Activated CD4-positive, alpha-beta T cell treated with anti-CD3 and anti-CD28 coated beads, Interleukin-2, amount 50 U/mL, for 24 hours (primary cell): ENCODE measurements at regions not wholly inside any gene's neighbourhood (a gene's known extent, or its start where the extent isn't known, plus 50 kb on each side); places are given as distances from the start of the nearest gene placed in this dataset.
A peak's percentile ranks its signal among the peaks of the same experiment; 100 is the strongest.

Experiments
- DNase-seq, 2 donors: peaks; one replicate each; pipeline ENCODE4 v3.0.0-alpha.2; 2020; ENCODE audit warnings: low read depth in 1 of 2, low spot score in 1 of 2

DNA sequence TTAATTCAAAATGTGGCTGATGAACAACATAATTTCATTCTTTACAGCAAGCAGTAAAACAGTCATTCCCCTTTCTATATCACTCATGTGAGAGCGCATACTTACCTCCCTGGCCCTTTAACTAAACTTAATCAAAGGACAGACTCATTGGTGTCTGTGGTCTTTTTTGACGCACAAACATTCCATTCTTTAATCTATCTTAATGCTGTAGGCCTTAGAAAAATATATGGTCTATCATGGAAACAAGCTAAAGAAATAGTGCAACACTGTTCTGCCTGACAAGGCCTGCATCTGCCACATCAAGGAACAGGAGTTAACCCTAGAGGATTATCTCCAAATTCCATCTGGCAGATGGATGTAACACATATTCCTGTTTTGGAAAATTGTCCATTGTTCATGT lies 878.1 kb downstream of the NLGN4Y start:
- no peak for DNase-seq

- DNase-seq = no peak
Observed at GRCh38 chrY:15404551-15404950, 880.2 kb downstream of the NLGN4Y start.

- DNase-seq = no peak
Observed at GRCh38 chrY:15415165-15415564, 890.8 kb downstream of the NLGN4Y start.

GRCh38 chrY:15418613-15419012 lies 894.3 kb downstream of the NLGN4Y start:
- DNase-seq = no peak

DNA sequence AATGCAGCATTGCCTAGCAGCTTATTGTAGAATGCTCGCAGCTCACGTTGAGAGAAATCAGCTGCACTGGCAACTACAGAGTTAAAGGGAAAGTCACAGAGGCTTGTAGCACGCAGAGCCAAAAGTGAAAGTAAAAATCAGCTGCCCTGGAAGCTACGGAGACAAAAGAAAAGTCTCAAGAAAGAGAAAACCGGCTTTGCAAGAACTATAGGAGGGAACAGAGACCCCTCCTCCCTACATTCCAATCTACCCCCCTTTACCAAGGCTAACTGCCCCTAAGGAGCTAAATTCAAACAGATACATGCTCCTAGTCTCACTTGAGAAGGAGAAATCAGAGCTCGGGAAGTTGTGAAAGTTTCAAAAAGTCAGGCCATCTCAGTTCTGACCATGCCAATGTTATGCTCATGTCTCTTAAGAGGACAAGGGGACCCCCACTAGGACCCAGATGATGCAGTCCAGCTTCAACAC lies 900.4 kb downstream of the NLGN4Y start:
- DNase-seq = no peak

DNA sequence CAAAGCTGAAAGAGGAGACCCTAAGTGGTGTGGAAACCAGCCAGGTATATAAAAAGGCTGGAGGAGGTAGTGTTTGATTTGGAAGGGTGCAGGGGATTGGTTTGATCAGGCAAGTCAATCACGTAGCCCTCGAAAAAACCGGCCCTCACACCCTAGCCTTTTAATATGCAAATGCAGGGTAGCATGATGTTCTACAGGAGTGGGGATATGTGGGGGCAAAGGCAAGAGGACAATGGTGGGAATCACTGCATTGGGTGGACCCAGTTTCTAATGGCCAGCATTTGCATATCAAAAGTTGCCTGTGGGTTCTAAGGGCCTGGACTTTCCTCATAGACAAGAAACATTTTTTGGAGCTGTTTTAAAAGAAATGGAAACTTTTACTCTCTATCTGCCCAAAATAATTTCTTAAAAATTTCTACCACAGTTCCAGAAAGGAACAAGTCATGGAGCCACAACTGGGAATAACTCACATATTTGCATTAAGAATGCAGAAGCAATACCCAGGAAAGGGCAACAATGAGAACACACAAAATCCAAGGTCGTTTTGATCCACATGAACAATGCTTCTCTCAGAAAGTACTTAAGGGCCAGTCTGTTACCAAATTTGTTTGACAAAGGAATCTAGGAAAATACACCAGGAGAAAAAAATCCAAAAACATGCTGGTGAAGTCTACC lies 915.8 kb downstream of the NLGN4Y start:
- DNase-seq = no peak

DNA sequence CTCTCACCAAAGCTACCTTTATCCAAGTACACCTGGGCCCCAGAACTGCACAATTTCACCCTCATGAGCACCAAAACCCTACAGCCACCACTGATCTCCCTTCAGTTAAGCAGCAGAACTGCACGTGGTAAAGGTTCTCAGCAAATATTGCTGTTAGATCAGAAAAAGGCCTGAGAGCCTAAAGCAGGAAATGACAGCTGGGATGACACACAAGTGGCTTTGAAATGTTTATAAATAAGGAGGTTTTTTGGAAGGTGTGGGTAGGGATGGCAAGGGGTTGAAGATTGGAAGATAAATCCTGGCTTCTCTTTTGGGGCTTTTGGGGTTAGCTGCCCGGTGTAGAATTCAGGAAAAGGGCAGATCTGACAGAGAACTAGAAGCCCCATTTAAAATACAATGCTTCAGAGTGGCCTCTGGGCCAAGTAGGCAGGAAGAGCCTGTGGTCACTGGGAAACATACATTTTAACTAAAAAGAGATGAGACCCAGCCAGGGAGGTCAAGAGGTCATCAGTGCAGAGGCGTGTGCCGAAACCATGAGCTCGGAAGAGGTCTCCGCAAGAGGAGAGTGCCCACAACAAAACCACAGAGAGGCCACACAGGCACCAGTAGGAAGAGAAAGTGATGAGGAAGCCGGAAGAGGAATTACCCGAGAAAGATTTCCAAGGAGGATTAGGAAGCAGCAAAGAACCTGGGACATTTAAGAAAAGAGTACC lies 916.5 kb downstream of the NLGN4Y start:
- no peak for DNase-seq

DNA sequence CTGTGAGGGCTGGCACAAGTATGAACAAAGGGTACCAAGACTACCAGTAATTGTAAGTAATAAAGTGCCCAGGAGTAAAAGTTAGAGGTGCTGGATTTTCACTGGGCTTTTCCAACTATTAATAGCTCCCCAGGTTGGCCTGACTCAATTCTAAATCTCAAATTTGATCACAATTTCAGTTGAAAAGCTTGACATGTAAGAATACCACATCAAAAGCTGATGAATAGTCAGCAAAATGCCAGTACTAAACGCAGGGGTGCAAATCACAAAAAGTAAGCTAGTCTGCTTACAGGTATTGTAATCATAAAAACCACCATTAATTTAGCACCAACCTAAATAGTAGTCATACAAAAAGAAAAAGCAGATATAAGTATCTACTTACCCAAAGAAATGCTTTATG lies 917.5 kb downstream of the NLGN4Y start:
- DNase-seq = no peak

- no peak for DNase-seq
Observed at GRCh38 chrY:15445871-15446270, 921.5 kb downstream of the NLGN4Y start.

DNA sequence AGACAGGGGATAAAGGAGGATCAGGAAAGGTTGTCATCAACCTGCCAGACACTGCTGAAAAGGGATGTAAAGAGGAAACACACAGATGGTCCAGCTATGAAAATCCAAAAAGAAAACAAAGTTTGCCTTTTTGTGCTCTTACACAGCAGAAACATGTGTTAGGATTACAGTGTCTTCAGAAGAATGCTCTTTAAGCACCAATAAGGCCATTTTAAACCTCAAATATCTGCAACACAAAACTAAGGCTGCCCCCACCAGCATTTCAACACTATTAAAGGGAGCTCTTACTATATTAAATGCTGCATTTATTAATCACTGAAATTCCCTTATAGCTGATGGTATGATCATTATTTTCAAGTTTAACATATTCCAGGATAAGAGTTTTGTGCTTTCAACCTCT lies 922.5 kb downstream of the NLGN4Y start:
- no peak for DNase-seq

- no peak for DNase-seq
Observed at GRCh38 chrY:15447959-15448358, 923.6 kb downstream of the NLGN4Y start.

GRCh38 chrY:15455133-15455937 lies 931.0 kb downstream of the NLGN4Y start:
- no peak for DNase-seq

GRCh38 chrY:15455980-15456469 lies 931.7 kb downstream of the NLGN4Y start:
- DNase-seq = peak; percentile 46 to 56

DNA sequence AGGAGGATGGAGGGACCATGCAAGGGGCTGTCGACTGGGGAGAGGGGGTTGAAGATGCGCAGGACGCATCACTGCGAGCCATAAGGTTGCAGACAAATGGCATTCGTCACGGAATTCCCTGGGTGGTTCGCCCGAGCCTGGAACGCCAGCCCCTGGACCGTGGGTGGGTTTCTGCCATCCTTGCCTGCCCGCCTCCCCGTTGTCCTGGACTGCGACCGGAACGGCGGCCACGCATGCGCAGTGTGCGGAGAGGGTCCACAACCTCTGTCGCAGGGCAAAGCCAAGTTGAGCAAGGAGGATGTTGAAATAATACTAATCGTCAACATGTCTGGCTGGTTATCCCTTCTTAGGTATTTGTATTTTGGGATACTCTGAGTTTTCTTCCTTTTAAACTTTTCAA lies 932.2 kb downstream of the NLGN4Y start:
- DNase-seq = no peak

DNA sequence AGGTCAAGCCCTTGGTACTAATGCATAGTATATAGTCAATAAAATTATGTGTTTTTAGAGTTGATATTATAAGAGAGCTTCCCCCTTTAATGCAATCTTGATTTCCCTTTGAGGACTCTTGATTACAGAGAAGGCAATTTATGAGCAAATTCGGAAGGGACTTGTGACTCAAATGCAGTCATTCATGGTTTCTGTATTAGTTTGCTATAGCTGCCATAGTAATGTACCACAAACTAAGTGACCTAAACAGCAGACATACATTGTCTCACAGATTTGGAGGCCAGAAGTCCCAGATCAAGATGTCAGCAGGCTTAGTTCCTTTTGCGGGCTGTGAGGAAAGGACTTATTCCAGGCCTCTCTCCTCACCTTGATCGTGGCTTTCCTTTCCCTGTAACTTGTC lies 933.4 kb downstream of the NLGN4Y start:
- DNase-seq = no peak

DNA sequence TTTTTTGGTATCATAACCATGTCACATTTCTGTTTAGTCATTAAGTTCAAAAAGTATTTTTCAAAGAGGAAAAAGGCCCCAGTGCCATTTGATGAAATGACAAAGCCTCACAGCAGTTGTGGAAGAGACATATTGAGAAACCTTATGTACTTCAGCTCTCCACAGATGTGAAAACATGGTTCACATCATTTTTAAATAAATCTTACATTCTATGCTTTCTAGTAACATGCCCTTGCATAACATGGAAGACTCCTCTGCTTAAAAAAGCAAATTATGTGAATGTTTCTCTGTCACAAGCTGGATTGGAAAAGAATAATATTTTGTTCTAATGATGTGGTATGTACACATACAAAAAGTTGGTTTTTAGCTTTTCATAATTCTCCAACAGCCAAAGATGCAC lies 934.1 kb downstream of the NLGN4Y start:
- no peak for DNase-seq

DNA sequence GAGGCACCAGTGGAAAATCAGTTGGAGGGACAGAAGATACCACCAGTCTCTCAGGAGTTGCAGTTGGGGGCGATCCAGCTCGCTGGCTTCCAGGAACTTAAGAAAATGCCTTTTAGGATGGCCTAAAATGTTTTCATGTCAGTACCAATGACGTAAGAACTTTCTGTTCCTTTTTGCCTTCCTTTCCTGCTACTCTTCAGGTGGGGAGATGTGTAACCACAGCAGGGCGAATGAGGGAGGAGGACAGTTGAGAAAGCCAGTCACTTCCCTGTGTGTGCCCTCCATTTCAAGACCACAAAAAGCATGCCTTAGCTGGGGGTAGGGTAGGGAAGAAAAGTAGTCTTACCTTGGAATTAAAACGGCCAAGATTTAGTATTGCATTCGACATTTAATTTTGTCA lies 941.6 kb downstream of the NLGN4Y start:
- no peak for DNase-seq

DNA sequence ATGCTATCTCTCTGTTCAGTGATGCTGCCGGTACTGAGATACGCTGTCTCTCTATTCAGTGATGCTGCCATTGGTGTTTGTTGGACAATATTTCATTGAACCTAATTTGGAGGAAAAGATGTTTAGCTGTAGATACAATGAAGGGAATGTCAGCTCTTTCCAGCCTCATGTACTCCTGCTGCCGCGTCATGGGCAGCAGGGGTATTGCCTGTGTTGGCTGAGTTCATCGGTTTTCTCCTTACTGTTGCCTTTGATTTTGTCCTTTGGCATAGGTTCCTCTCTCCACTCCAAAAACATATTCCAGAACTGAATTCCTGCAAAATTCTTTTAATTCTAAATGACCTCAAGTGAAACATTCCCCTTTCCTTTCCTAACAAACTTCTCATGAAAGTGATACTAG lies 942.6 kb downstream of the NLGN4Y start:
- no peak for DNase-seq

GRCh38 chrY:15468091-15468490 lies 943.8 kb downstream of the NLGN4Y start:
- DNase-seq = no peak

- DNase-seq = no peak
Observed at GRCh38 chrY:15471371-15471770, 947.0 kb downstream of the NLGN4Y start.

GRCh38 chrY:15478348-15478963 lies 954.1 kb downstream of the NLGN4Y start:
- no peak for DNase-seq
